SK-N-SH (cell line): ENCODE measurements at regions not wholly inside any gene's neighbourhood (a gene's known extent, or its start where the extent isn't known, plus 50 kb on each side); places are given as distances from the start of the nearest gene placed in this dataset.

Experiments
- CTCF ChIA-PET: fragments of 300-600, 350-600 bp; formaldehyde crosslinking; extraction: SDS; loops from one replicate; lab custom pipeline; 2021; lab: Yijun Ruan, JAX
- POLR2A ChIA-PET: fragments of 350-600 bp; sonication (Branson Sonifier 250); formaldehyde crosslinking; extraction: SDS; loops from one replicate; lab custom pipeline; 2020; ENCODE audit warnings: antibody characterized with exemption, inconsistent platforms; lab: Yijun Ruan, JAX
- DNase-seq: peaks from one replicate; pipeline ENCODE4 v3.0.0; 2012
- H2AFZ ChIP-seq: fragments of 200-600 bp; sonication (generic); 2 replicates; pipeline ENCODE4 v1.8.1; 2016; ENCODE audit warnings: antibody characterized with exemption, mild to moderate bottlenecking, low read depth
- H3F3A ChIP-seq: fragments of 200-600 bp; sonication (generic); replicated peaks from 2 replicates; pipeline ENCODE3; 2016; ENCODE audit warnings: antibody characterized with exemption, mild to moderate bottlenecking; ENCODE audit not compliant: insufficient read depth
- H3K27ac ChIP-seq, 2 experiments: fragments of 200-500 bp in 1 of 2; fragments of 200-600 bp in 1 of 2; sonication (Bioruptor generic) in 1 of 2; sonication (generic), shearing (Covaris generic) in 1 of 2; 2 replicates each; pipeline versions ENCODE4 v1.5.1 to v1.6.1; 2014 to 2016; ENCODE audit warnings: low read depth in 2 of 2, inconsistent platforms in 1 of 2, low read length in 1 of 2, mild to moderate bottlenecking in 1 of 2, mixed read lengths in 1 of 2
- H3K27me3 ChIP-seq: fragments of 200-600 bp; sonication (generic), shearing (Covaris generic); 2 replicates; pipeline ENCODE4 v1.6.1; 2016; ENCODE audit warnings: mixed run types; ENCODE audit not compliant: insufficient read depth
- H3K36me3 ChIP-seq, 2 experiments: fragments of 200-500 bp in 1 of 2; fragments of 200-600 bp in 1 of 2; sonication (Bioruptor generic) in 1 of 2; sonication (generic) in 1 of 2; replicated peaks in 1 of 2; 2 replicates each; pipeline versions ENCODE3 to v1.5.1; 2014 to 2016; ENCODE audit warnings: low read length in 1 of 2, mild to moderate bottlenecking in 1 of 2; ENCODE audit not compliant: insufficient read depth in 2 of 2, control insufficient read depth in 1 of 2
- H3K4me1 ChIP-seq, 2 experiments: fragments of 200-500 bp in 1 of 2; fragments of 200-600 bp in 1 of 2; sonication (Bioruptor generic) in 1 of 2; sonication (generic), shearing (Covaris generic) in 1 of 2; 2 replicates each; pipeline versions ENCODE4 v1.5.1 to v1.6.1; 2014 to 2016; ENCODE audit warnings: low read depth in 1 of 2, low read length in 1 of 2, mixed run types in 1 of 2; ENCODE audit not compliant: insufficient read depth in 2 of 2, control insufficient read depth in 1 of 2
- H3K4me2 ChIP-seq: fragments of 200-600 bp; sonication (generic), shearing (Covaris generic); 2 replicates; pipeline ENCODE4 v1.6.1; 2017; ENCODE audit warnings: mixed run types
- H3K4me3 ChIP-seq, 2 experiments: fragments of 200-500 bp in 1 of 2; fragments of 200-600 bp in 1 of 2; sonication (Bioruptor generic) in 1 of 2; sonication (generic), shearing (Covaris generic) in 1 of 2; 2 replicates each; pipeline versions ENCODE4 v1.5.1 to v1.8.1; 2014 to 2016; ENCODE audit warnings: low read depth in 2 of 2, inconsistent platforms in 1 of 2, low read length in 1 of 2, mild to moderate bottlenecking in 1 of 2, mixed read lengths in 1 of 2, moderate library complexity in 1 of 2
- H3K79me2 ChIP-seq: fragments of 200-600 bp; sonication (generic); 2 replicates; pipeline ENCODE4 v1.8.1; 2017; ENCODE audit warnings: mild to moderate bottlenecking; ENCODE audit not compliant: insufficient read depth
- H3K9ac ChIP-seq: fragments of 200-600 bp; sonication (generic); 2 replicates; pipeline ENCODE4 v1.6.1; 2017; ENCODE audit warnings: mixed run types
- H3K9me2 ChIP-seq: fragments of 200-600 bp; sonication (generic); 2 replicates; pipeline ENCODE4 v1.6.1; 2017; ENCODE audit warnings: mixed run types
- H3K9me3 ChIP-seq: fragments of 200-600 bp; sonication (generic); 2 replicates; pipeline ENCODE4 v1.6.1; 2017; ENCODE audit warnings: mixed run types, mild to moderate bottlenecking, moderate library complexity
- H4K20me1 ChIP-seq: fragments of 200-600 bp; sonication (generic); 2 replicates; pipeline ENCODE4 v1.6.1; 2017; ENCODE audit warnings: mild to moderate bottlenecking, mixed run types; ENCODE audit not compliant: insufficient read depth
- CHD2 ChIP-seq: fragments of 150-350 bp; IDR thresholded peaks from 2 replicates; pipeline ENCODE4 v1.6.1; 2018; ENCODE audit warnings: low read length; ENCODE audit not compliant: partially characterized antibody
- ELF1 ChIP-seq: IDR thresholded peaks from 2 replicates; pipeline ENCODE4 v1.4.0; 2012
- EP300 ChIP-seq, 2 experiments: IDR thresholded peaks; 2 replicates each; pipeline versions ENCODE4 v1.4.0 to v1.6.1; 2012; ENCODE audit warnings: borderline replicate concordance in 1 of 2, low read depth in 1 of 2, low read length in 1 of 2
- FOXJ3 ChIP-seq: sonication (generic); formaldehyde crosslinking; IDR thresholded peaks from 2 replicates; pipeline ENCODE4 v1.5.1; 2020; ENCODE audit warnings: mild to moderate bottlenecking, missing genetic modification reagents
- MAX ChIP-seq: IDR thresholded peaks from 2 replicates; pipeline ENCODE4 v1.4.0; 2012; ENCODE audit warnings: low read depth
- MXI1 ChIP-seq: IDR thresholded peaks from 2 replicates; pipeline ENCODE4 v1.6.1; 2012; ENCODE audit warnings: mild to moderate bottlenecking, low read depth, low read length, improper control_type of control experiment
- PBX3 ChIP-seq: IDR thresholded peaks from 2 replicates; pipeline ENCODE4; 2012
- RAD21 ChIP-seq: IDR thresholded peaks from 2 replicates; pipeline ENCODE4 v1.6.1; 2012; ENCODE audit warnings: mild to moderate bottlenecking, low read length
- RCOR1 ChIP-seq: fragments of 150-350 bp; IDR thresholded peaks from 2 replicates; pipeline ENCODE4 v1.6.1; 2017; ENCODE audit warnings: antibody characterized with exemption, low read length
- REST ChIP-seq: IDR thresholded peaks from 2 replicates; pipeline ENCODE4 v1.6.1; 2012; ENCODE audit warnings: mild to moderate bottlenecking, low read depth, low read length, moderate library complexity
- RFX5 ChIP-seq: IDR thresholded peaks from 2 replicates; pipeline ENCODE4 v1.6.1; 2012; ENCODE audit warnings: mild to moderate bottlenecking, improper control_type of control experiment, low read length
- SMC3 ChIP-seq: IDR thresholded peaks from 2 replicates; pipeline ENCODE4 v1.6.1; 2012; ENCODE audit warnings: low read depth, low read length, improper control_type of control experiment
- TAF1 ChIP-seq: IDR thresholded peaks from 2 replicates; pipeline ENCODE4 v1.6.1; 2012; ENCODE audit warnings: low read depth, mild to moderate bottlenecking, low read length, moderate library complexity, borderline replicate concordance
- TEAD4 ChIP-seq: IDR thresholded peaks from 2 replicates; pipeline ENCODE4 v1.4.0; 2012; ENCODE audit warnings: mild to moderate bottlenecking, borderline replicate concordance; ENCODE audit not compliant: insufficient read depth
- USF2 ChIP-seq: fragments of 150-350 bp; IDR thresholded peaks from 2 replicates; pipeline ENCODE4 v1.6.1; 2017; ENCODE audit warnings: antibody characterized with exemption, low read length, low read depth, borderline replicate concordance
- ZBTB33 ChIP-seq: IDR thresholded peaks from 2 replicates; pipeline ENCODE4 v1.4.0; 2012; ENCODE audit warnings: low read depth, borderline replicate concordance
- WGBS: methylation state at CpG from one replicate; pipeline ENCODE4 v1.1.6; 2017; ENCODE audit warnings: low lambda C conversion rate; 5-methylcytosine and 5-hydroxymethylcytosine counted together

- TF ChIP-seq USF2 (no peak), TAF1 (no peak), MXI1 (no peak), RFX5 (no peak), ELF1 (no peak)
Measured at GRCh38 chr12:62133440-62133839, 126.8 kb upstream of the USP15 start (continued).

- no peaks in the 10 kb centered on the region for H3K4me1 ChIP-seq
- POLR2A ChIA-PET, result no interaction called here
- H3K27me3 ChIP-seq, result 0 out of 2 replicates have a peak, but pooled peaks cover 4% of the 10 kb centered on the region
- 13% methylated on average over 3 of the region's 3 CpGs for WGBS
- no peaks in the 10 kb centered on the region for H3F3A ChIP-seq
- no peak for TF ChIP-seq RCOR1
- no peak for TF ChIP-seq USF2
- TF ChIP-seq TEAD4, result no peak
- H3K4me3 ChIP-seq, result no peak overlapping the region
- no peak overlapping the region for H3K27ac ChIP-seq
- H3K9ac ChIP-seq, result no peak overlapping the region
- no peak overlapping the region for H2AFZ ChIP-seq
- no peak for DNase-seq
- no peaks in the 10 kb centered on the region for H3K9me3 ChIP-seq
- no peaks in the 10 kb centered on the region for H4K20me1 ChIP-seq
- H3K79me2 ChIP-seq, result no peaks in the 10 kb centered on the region
- no peaks in the 10 kb centered on the region for H3K36me3 ChIP-seq
- no peaks in the 10 kb centered on the region for H3K9me2 ChIP-seq
- CTCF ChIA-PET, result no interaction called here
- H3K4me2 ChIP-seq, result no peak overlapping the region
Measured at GRCh38 chr12:62135553-62136200, 124.5 kb upstream of the USP15 start.

GRCh38 chr12:62136496-62136895 is 123.7 kb upstream of the USP15 start:
- no peaks in the 10 kb centered on the region for H3F3A ChIP-seq
- no peak overlapping the region for H3K27ac ChIP-seq
- no peaks in the 10 kb centered on the region for H3K36me3 ChIP-seq
- no peaks in the 10 kb centered on the region for H4K20me1 ChIP-seq
- no peaks in the 10 kb centered on the region for H3K9me3 ChIP-seq
- no peak overlapping the region for H3K4me2 ChIP-seq
- WGBS, result 26% methylated on average over 2 of the region's 2 CpGs
- no peak overlapping the region for H3K9ac ChIP-seq
- POLR2A ChIA-PET, result no interaction called here
- no peaks in the 10 kb centered on the region for H3K27me3 ChIP-seq
- no peak overlapping the region for H2AFZ ChIP-seq
- CTCF ChIA-PET, result interaction anchor here (1.1 to 1.6 kb wide), 2 partner anchors 12 to 33 kb away, joined by 3 to 5 read pairs; no protein-coding TSS in a partner anchor
- H3K9me2 ChIP-seq, result no peaks in the 10 kb centered on the region
- no peaks in the 10 kb centered on the region for H3K79me2 ChIP-seq
- DNase-seq, result no peak
- H3K4me3 ChIP-seq, result no peak overlapping the region
- H3K4me1 ChIP-seq, result no peaks in the 10 kb centered on the region
- TF ChIP-seq TEAD4, result no peak
- no peak for TF ChIP-seq MAX
- no peak for TF ChIP-seq ZBTB33
- TF ChIP-seq EP300 (IDR thresholded peaks at IDR 0.05; ENCODE audit: borderline replicate concordance in 1 of 2, low read depth in 1 of 2, low read length in 1 of 2), result no peak
- TF ChIP-seq SMC3, result no peak
- TF ChIP-seq FOXJ3 (CRISPR knock-in tag), result no peak
- TF ChIP-seq RCOR1, result no peak
- no peak for TF ChIP-seq REST
- no peak for TF ChIP-seq CHD2
- no peak for TF ChIP-seq PBX3
- no peak for TF ChIP-seq RAD21
